ENCODE measurements at regions not wholly inside any gene's neighbourhood (a gene's known extent, or its start where the extent isn't known, plus 50 kb on each side); places are given as distances from the start of the nearest gene placed in this dataset.

GRCh38 chr2:104909317-104909716 lies 55.4 kb downstream of the POU3F3 start:
- TF ChIP-seq, protein P1, sequence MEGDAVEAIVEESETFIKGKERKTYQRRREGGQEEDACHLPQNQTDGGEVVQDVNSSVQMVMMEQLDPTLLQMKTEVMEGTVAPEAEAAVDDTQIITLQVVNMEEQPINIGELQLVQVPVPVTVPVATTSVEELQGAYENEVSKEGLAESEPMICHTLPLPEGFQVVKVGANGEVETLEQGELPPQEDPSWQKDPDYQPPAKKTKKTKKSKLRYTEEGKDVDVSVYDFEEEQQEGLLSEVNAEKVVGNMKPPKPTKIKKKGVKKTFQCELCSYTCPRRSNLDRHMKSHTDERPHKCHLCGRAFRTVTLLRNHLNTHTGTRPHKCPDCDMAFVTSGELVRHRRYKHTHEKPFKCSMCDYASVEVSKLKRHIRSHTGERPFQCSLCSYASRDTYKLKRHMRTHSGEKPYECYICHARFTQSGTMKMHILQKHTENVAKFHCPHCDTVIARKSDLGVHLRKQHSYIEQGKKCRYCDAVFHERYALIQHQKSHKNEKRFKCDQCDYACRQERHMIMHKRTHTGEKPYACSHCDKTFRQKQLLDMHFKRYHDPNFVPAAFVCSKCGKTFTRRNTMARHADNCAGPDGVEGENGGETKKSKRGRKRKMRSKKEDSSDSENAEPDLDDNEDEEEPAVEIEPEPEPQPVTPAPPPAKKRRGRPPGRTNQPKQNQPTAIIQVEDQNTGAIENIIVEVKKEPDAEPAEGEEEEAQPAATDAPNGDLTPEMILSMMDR (IDR thresholded peaks at IDR 0.05; ENCODE audit: insufficient read depth, low read depth, low read length): no peak
- TF ChIP-seq EZH2 (IDR thresholded peaks at IDR 0.05; ENCODE audit: insufficient read depth, low read length): no peak
